Liver (tissue), 8 donors: ENCODE measurements at regions not wholly inside any gene's neighbourhood (a gene's known extent, or its start where the extent isn't known, plus 50 kb on each side); places are given as distances from the start of the nearest gene placed in this dataset.

Experiments used
- DNase-seq: peaks from one replicate; pipeline ENCODE4 v3.0.0-alpha.2; 2017; ENCODE audit warnings: low spot score
- H3K27ac ChIP-seq, 2 donors: one replicate each; pipeline ENCODE4 v1.7.0; 2013; ENCODE audit warnings: inconsistent platforms in 2 of 2, low read length in 2 of 2, control low read depth in 1 of 2, low read depth in 1 of 2, mild to moderate bottlenecking in 1 of 2
- H3K27me3 ChIP-seq, 4 donors: one replicate each; pipeline versions ENCODE4 v1.6.1 to v1.7.0; 2013; ENCODE audit warnings: low read length in 3 of 4, inconsistent platforms in 1 of 4, mild to moderate bottlenecking in 1 of 4, moderate library complexity in 1 of 4; ENCODE audit not compliant: control insufficient read depth in 4 of 4, insufficient read depth in 4 of 4
- H3K36me3 ChIP-seq, 4 donors: one replicate each; pipeline versions ENCODE4 v1.6.1 to v1.7.0; 2013; ENCODE audit warnings: low read length in 3 of 4, mild to moderate bottlenecking in 3 of 4, low read depth in 1 of 4, moderate library complexity in 1 of 4; ENCODE audit not compliant: control insufficient read depth in 4 of 4, insufficient read depth in 3 of 4
- H3K4me1 ChIP-seq, 4 donors: one replicate each; pipeline versions ENCODE4 v1.6.1 to v1.7.0; 2013; ENCODE audit warnings: low read length in 3 of 4, mild to moderate bottlenecking in 3 of 4, moderate library complexity in 1 of 4; ENCODE audit not compliant: control insufficient read depth in 4 of 4, insufficient read depth in 4 of 4
- H3K4me3 ChIP-seq, 3 donors: one replicate each; pipeline versions ENCODE4 v1.6.1 to v1.7.0; 2013; ENCODE audit warnings: low read length in 3 of 3, control low read depth in 1 of 3, low read depth in 1 of 3, mild to moderate bottlenecking in 1 of 3
- H3K9ac ChIP-seq, 2 donors: one replicate each; pipeline ENCODE4 v1.7.0; 2013; ENCODE audit warnings: low read length in 2 of 2, mild to moderate bottlenecking in 2 of 2, moderate library complexity in 2 of 2, control low read depth in 1 of 2, low read depth in 1 of 2
- H3K9me3 ChIP-seq, 4 donors: one replicate each; pipeline versions ENCODE4 v1.6.1 to v1.7.0; 2013; ENCODE audit warnings: low read length in 3 of 4; ENCODE audit not compliant: control insufficient read depth in 4 of 4
- EGR1 ChIP-seq, 2 donors: IDR thresholded peaks; 2 replicates each; pipeline ENCODE4 v1.6.1; 2016 to 2018; ENCODE audit warnings: antibody characterized with exemption in 2 of 2, low read depth in 2 of 2
- FOXA1 ChIP-seq: IDR thresholded peaks from 2 replicates; pipeline ENCODE4 v1.6.1; 2016; ENCODE audit warnings: antibody characterized with exemption
- FOXA2 ChIP-seq: IDR thresholded peaks from 2 replicates; pipeline ENCODE4 v1.6.1; 2016; ENCODE audit warnings: antibody characterized with exemption
- GABPA ChIP-seq, 2 donors: IDR thresholded peaks in 1 of 2; conservative IDR thresholded peaks in 1 of 2; 2 replicates each; pipeline ENCODE4 v1.6.1; 2016; ENCODE audit warnings: antibody characterized with exemption in 2 of 2, mild to moderate bottlenecking in 1 of 2, moderate library complexity in 1 of 2
- HNF4A ChIP-seq, 2 donors: conservative IDR thresholded peaks; 2 replicates each; pipeline ENCODE4 v1.6.1; 2016; ENCODE audit warnings: antibody characterized with exemption in 2 of 2, mild to moderate bottlenecking in 2 of 2
- HNF4G ChIP-seq: IDR thresholded peaks from 2 replicates; pipeline ENCODE4 v1.6.1; 2016; ENCODE audit warnings: antibody characterized with exemption
- JUND ChIP-seq, 2 donors: IDR thresholded peaks; 2 replicates each; pipeline ENCODE4 v1.6.1; 2016; ENCODE audit warnings: antibody characterized with exemption in 2 of 2
- NR2F2 ChIP-seq: IDR thresholded peaks from 2 replicates; pipeline ENCODE4 v1.6.1; 2016; ENCODE audit warnings: antibody characterized with exemption
- RAD21 ChIP-seq, 2 donors: IDR thresholded peaks; 2 replicates each; pipeline ENCODE4 v1.6.1; 2016; ENCODE audit warnings: antibody characterized with exemption in 2 of 2, mild to moderate bottlenecking in 2 of 2
- RXRA ChIP-seq, 2 donors: IDR thresholded peaks; 2 replicates each; pipeline ENCODE4 v1.6.1; 2017 to 2018; ENCODE audit warnings: antibody characterized with exemption in 2 of 2, mild to moderate bottlenecking in 1 of 2
- SP1 ChIP-seq: IDR thresholded peaks from 2 replicates; pipeline ENCODE4 v1.6.1; 2018; ENCODE audit warnings: antibody characterized with exemption, mild to moderate bottlenecking
- TAF1 ChIP-seq: conservative IDR thresholded peaks from 2 replicates; pipeline ENCODE4 v1.6.1; 2016; ENCODE audit warnings: antibody characterized with exemption, mild to moderate bottlenecking
- YY1 ChIP-seq: IDR thresholded peaks from 2 replicates; pipeline ENCODE4 v1.6.1; 2016; ENCODE audit warnings: antibody characterized with exemption, mild to moderate bottlenecking
- WGBS: extraction: QIAGEN DNeasy Blood & Tissue Kit; methylation state at CpG from one replicate; pipeline ENCODE4 v1.1.7; 2013; 5-methylcytosine and 5-hydroxymethylcytosine counted together
- TF ChIP-seq, protein P1 (sequence below): IDR thresholded peaks from 2 replicates; pipeline ENCODE4 v1.6.1; 2016; ENCODE audit warnings: antibody characterized with exemption
- TF ChIP-seq, protein P2 (sequence below): IDR thresholded peaks from 2 replicates; pipeline ENCODE4 v1.6.1; 2016; ENCODE audit warnings: antibody characterized with exemption
- TF ChIP-seq, protein P3 (sequence below): IDR thresholded peaks from 2 replicates; pipeline ENCODE4 v1.6.1; 2016; ENCODE audit warnings: antibody characterized with exemption
- TF ChIP-seq, protein P4 (sequence below): fragments of 150-350 bp; IDR thresholded peaks from 2 replicates; pipeline ENCODE4 v1.5.1; 2017; ENCODE audit warnings: improper control_type of control experiment, low read depth, low read length; ENCODE audit not compliant: missing input control
- TF ChIP-seq, protein P5 (sequence below): IDR thresholded peaks from 2 replicates; pipeline ENCODE4 v1.6.1; 2016; ENCODE audit warnings: antibody characterized with exemption, mild to moderate bottlenecking
- donor health status: healthy.
- donor health status: healthy.
- donor health status: healthy.
- donor health status: healthy.
- donor health status: healthy.

DNA sequence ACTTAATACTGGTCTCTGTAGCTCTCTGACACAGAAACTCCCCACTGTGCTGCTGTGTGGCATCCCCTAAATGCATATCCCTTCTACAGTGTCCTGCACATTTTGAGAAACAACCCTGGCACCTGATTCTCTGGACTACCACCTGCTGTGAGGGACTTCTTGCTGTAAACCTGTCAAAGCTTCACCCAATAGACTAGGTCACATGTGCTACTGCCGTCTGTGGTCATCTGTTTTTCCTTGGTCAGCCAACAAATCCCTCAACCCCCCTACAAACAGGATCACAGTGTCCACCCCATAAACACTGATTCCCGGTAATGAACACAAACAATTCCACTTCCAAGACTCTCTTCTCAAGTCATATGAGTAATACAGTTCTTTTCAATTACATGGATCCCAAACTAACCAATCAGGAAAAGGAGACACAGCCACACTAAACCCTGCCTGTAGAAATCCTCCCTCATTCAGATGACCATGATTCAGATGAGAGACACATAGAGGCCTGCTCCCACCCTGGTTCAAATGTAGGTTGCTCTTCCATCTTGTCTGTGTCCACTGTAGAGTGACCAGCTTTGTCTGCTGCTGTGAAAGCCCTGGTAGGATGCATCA lies 1157.4 kb downstream of the RPIA start:
- WGBS = 40% methylated on average over 2 of the region's 2 CpGs
- Histone ChIP-seq H3K4me1 (no peaks in the 10 kb centered on the region), H3K9me3 (no peaks in the 10 kb centered on the region), H3K9ac (no peak overlapping the region), H3K27ac (no peak overlapping the region), H3K27me3 (peaks cover 0 to 10% (median 6%) of the 10 kb centered on the region in 4 donors), H3K4me3 (no peak overlapping the region), H3K36me3 (no peaks in the 10 kb centered on the region)
- no peak for TF ChIP-seq EGR1 (IDR thresholded peaks at IDR 0.05; ENCODE audit: low read depth in 2 of 2)
- TF ChIP-seq, protein P1, sequence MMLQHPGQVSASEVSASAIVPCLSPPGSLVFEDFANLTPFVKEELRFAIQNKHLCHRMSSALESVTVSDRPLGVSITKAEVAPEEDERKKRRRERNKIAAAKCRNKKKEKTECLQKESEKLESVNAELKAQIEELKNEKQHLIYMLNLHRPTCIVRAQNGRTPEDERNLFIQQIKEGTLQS = no peak
- no peak for TF ChIP-seq SP1
- no peak for TF ChIP-seq HNF4G
- TF ChIP-seq FOXA2 = no peak
- TF ChIP-seq, protein P2, sequence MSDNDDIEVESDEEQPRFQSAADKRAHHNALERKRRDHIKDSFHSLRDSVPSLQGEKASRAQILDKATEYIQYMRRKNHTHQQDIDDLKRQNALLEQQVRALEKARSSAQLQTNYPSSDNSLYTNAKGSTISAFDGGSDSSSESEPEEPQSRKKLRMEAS = no peak
- no peak for TF ChIP-seq RAD21 (IDR thresholded peaks at IDR 0.05)
- TF ChIP-seq JUND (IDR thresholded peaks at IDR 0.05) = no peak
- no peak for TF ChIP-seq YY1
- no peak for TF ChIP-seq RXRA (IDR thresholded peaks at IDR 0.05)
- no peak for TF ChIP-seq TAF1
- TF ChIP-seq FOXA1 = no peak
- no peak for TF ChIP-seq HNF4A (conservative IDR thresholded peaks at IDR 0.05)
- TF ChIP-seq, protein P3, sequence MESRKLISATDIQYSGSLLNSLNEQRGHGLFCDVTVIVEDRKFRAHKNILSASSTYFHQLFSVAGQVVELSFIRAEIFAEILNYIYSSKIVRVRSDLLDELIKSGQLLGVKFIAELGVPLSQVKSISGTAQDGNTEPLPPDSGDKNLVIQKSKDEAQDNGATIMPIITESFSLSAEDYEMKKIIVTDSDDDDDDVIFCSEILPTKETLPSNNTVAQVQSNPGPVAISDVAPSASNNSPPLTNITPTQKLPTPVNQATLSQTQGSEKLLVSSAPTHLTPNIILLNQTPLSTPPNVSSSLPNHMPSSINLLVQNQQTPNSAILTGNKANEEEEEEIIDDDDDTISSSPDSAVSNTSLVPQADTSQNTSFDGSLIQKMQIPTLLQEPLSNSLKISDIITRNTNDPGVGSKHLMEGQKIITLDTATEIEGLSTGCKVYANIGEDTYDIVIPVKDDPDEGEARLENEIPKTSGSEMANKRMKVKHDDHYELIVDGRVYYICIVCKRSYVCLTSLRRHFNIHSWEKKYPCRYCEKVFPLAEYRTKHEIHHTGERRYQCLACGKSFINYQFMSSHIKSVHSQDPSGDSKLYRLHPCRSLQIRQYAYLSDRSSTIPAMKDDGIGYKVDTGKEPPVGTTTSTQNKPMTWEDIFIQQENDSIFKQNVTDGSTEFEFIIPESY = no peak
- TF ChIP-seq, protein P4, sequence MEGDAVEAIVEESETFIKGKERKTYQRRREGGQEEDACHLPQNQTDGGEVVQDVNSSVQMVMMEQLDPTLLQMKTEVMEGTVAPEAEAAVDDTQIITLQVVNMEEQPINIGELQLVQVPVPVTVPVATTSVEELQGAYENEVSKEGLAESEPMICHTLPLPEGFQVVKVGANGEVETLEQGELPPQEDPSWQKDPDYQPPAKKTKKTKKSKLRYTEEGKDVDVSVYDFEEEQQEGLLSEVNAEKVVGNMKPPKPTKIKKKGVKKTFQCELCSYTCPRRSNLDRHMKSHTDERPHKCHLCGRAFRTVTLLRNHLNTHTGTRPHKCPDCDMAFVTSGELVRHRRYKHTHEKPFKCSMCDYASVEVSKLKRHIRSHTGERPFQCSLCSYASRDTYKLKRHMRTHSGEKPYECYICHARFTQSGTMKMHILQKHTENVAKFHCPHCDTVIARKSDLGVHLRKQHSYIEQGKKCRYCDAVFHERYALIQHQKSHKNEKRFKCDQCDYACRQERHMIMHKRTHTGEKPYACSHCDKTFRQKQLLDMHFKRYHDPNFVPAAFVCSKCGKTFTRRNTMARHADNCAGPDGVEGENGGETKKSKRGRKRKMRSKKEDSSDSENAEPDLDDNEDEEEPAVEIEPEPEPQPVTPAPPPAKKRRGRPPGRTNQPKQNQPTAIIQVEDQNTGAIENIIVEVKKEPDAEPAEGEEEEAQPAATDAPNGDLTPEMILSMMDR = no peak
- TF ChIP-seq, protein P5, sequence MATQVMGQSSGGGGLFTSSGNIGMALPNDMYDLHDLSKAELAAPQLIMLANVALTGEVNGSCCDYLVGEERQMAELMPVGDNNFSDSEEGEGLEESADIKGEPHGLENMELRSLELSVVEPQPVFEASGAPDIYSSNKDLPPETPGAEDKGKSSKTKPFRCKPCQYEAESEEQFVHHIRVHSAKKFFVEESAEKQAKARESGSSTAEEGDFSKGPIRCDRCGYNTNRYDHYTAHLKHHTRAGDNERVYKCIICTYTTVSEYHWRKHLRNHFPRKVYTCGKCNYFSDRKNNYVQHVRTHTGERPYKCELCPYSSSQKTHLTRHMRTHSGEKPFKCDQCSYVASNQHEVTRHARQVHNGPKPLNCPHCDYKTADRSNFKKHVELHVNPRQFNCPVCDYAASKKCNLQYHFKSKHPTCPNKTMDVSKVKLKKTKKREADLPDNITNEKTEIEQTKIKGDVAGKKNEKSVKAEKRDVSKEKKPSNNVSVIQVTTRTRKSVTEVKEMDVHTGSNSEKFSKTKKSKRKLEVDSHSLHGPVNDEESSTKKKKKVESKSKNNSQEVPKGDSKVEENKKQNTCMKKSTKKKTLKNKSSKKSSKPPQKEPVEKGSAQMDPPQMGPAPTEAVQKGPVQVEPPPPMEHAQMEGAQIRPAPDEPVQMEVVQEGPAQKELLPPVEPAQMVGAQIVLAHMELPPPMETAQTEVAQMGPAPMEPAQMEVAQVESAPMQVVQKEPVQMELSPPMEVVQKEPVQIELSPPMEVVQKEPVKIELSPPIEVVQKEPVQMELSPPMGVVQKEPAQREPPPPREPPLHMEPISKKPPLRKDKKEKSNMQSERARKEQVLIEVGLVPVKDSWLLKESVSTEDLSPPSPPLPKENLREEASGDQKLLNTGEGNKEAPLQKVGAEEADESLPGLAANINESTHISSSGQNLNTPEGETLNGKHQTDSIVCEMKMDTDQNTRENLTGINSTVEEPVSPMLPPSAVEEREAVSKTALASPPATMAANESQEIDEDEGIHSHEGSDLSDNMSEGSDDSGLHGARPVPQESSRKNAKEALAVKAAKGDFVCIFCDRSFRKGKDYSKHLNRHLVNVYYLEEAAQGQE = no peak
- no peak for TF ChIP-seq NR2F2
- no peak for TF ChIP-seq GABPA (IDR thresholded peaks at IDR 0.05 in 1 of 2, conservative IDR thresholded peaks at IDR 0.05 in 1 of 2)
- DNase-seq = peak; percentile 22
